Right lung (tissue), 2 donors: ENCODE measurements at regions not wholly inside any gene's neighbourhood (a gene's known extent, or its start where the extent isn't known, plus 50 kb on each side); places are given as distances from the start of the nearest gene placed in this dataset.
A peak's percentile ranks its signal among the peaks of the same experiment; 100 is the strongest.
"Not testable (repeated sequence)": the region's sequence is repeated elsewhere in the genome, so short reads cannot be mapped to it uniquely, and the experiment has no call there.

Source experiments
- DNase-seq, 2 donors: peaks; one replicate each; pipeline ENCODE4 v3.0.0-alpha.2; 2013

- no peak for DNase-seq
Observed at GRCh38 chr1:213417225-213417820, 366.3 kb downstream of the RPS6KC1 start.

- DNase-seq: no peak
Observed at GRCh38 chr1:213417846-213418245, 366.8 kb downstream of the RPS6KC1 start.

GRCh38 chr1:213418268-213419071 is 367.4 kb downstream of the RPS6KC1 start:
- DNase-seq: no peak

GRCh38 chr1:213419401-213420030 is 368.5 kb downstream of the RPS6KC1 start:
- DNase-seq: no peak

GRCh38 chr1:213421178-213421577 is 370.1 kb downstream of the RPS6KC1 start:
- not testable (repeated sequence) for DNase-seq

GRCh38 chr1:213423041-213423440 is 372.0 kb downstream of the RPS6KC1 start:
- no peak for DNase-seq

GRCh38 chr1:213423605-213424004 is 372.6 kb downstream of the RPS6KC1 start:
- peak; percentile 38 to 47 for DNase-seq

GRCh38 chr1:213425376-213426030 is 374.5 kb downstream of the RPS6KC1 start:
- no peak for DNase-seq

GRCh38 chr1:213429642-213430041 is 378.6 kb downstream of the RPS6KC1 start:
- DNase-seq: no peak

GRCh38 chr1:213435715-213436114 is 384.7 kb downstream of the RPS6KC1 start:
- no peak for DNase-seq

- no peak for DNase-seq
Observed at GRCh38 chr1:213438339-213438738, 387.3 kb downstream of the RPS6KC1 start.

GRCh38 chr1:213439703-213440102 is 388.7 kb downstream of the RPS6KC1 start:
- no peak for DNase-seq

- no peak for DNase-seq
Observed at GRCh38 chr1:213440766-213441165, 389.7 kb downstream of the RPS6KC1 start.

GRCh38 chr1:213443415-213443814 is 392.4 kb downstream of the RPS6KC1 start:
- no peak for DNase-seq

- no peak for DNase-seq
Observed at GRCh38 chr1:213444224-213444623, 393.2 kb downstream of the RPS6KC1 start.

- no peak for DNase-seq
Observed at GRCh38 chr1:213446496-213446895, 395.5 kb downstream of the RPS6KC1 start.

- DNase-seq: no peak
Observed at GRCh38 chr1:213448360-213448759, 397.3 kb downstream of the RPS6KC1 start.

GRCh38 chr1:213448776-213449175 is 397.7 kb downstream of the RPS6KC1 start:
- peak; percentile 18 to 45 for DNase-seq

- DNase-seq: no peak
Observed at GRCh38 chr1:213452501-213452900, 401.5 kb downstream of the RPS6KC1 start.

GRCh38 chr1:213457186-213457585 is 406.1 kb downstream of the RPS6KC1 start:
- DNase-seq: no peak

GRCh38 chr1:213457733-213458132 is 406.7 kb downstream of the RPS6KC1 start:
- no peak for DNase-seq

- DNase-seq: not testable (repeated sequence)
Observed at GRCh38 chr1:213462374-213462773, 411.3 kb downstream of the RPS6KC1 start.
